SKM-1 treated with dmso at 0.1 percent for 144 hours (cell line): ENCODE measurements at regions not wholly inside any gene's neighbourhood (a gene's known extent, or its start where the extent isn't known, plus 50 kb on each side); places are given as distances from the start of the nearest gene placed in this dataset.

Source experiments
- DNase-seq: peaks from one replicate; lab custom pipeline; 2025; ENCODE audit not compliant: unreplicated experiment; lab: John Stamatoyannopoulos, UW

DNA sequence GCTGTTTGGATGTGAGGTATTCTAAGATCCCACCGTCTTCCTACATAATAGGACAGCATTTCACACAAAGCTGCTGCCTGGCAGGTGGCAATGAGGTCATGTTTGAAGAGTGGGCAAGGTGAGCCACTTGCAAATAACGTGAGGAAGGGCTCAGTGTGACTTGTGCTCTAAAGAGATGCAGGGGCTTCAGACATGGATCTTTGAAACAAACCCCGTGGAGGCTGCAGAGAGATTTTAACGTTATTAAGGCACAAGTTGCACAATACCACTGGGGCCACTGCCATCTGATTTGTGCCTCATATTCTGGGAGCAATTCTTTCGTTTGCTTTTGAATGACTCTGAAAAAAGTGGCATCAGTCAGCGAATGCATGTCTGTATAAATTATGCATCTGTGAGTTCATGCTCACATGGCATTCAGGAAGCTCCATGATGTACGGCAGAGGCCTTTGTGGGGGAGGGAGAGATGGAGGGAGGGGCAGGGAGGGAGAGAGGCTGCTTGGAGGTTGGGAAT, 362.0 kb downstream of the SOX11 start:
- DNase-seq, result no peak

DNA sequence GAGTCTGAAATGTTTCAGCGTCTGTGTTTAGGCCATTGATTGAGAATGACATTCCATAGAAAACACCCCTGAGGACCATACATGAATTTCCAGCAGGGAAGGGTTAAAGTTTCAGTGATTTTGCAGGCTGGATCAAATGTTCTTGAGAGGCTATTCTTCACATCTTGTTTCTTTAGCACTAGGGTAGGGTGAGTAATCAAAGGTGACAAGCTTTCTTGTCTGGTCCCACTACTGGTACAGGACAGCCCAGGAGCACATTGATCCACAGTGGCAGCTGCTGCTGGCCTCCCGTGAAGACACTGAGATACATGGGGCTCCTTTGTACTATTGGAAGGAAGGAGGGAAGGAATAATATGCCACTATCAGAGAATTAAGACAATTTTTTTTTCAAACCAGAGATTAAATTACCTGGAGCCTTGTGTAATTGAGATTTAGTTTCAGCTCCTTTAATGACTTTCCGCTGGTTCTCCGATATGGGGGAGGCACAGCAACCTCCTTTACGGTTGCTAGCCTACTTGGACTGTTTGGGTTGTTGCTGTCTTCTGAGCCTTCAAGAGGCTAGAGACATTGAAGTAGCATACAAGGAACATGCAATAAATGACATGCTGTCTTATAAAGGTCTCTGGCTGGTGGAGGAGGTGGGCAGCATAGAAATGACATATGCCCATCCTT, 368.9 kb downstream of the SOX11 start:
- DNase-seq, result no peak

DNA sequence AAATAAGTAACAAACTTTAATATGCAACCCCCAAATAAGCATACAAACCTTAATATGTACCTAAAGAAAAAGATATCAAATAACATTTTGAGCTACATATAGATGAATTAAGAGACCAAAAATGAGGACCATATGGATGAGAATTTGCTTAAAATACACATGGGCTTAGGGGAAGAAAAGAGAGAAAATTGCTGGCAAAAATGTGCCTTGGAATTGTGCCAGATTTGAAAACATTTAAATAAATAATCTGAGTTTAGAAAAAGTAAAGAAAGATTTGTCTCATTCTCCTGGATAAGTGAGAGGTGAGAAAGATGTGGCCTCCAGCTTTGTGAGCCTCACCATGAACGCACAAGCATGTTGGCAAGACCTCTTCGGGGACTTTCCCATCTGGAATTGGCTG, 372.6 kb downstream of the SOX11 start:
- no peak for DNase-seq

DNA sequence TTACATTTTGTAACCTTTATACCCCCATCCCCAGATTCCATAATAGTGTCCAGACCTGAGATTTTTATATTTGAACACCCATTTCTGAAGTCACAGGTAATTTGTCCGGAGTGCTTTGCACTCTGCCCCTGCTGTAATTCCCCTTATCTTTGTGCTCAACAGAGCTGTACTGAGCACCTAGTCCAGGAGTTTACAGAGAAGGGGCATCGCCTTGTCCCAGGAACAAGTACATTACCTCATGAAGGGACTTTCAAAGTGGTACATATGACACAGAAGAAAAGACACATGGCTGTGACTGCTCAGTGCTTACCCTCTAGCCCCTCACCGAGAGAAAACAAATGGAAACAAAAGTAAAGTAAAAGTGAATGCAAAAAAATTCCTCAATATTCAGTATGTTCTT, 373.5 kb downstream of the SOX11 start:
- no peak for DNase-seq

DNA sequence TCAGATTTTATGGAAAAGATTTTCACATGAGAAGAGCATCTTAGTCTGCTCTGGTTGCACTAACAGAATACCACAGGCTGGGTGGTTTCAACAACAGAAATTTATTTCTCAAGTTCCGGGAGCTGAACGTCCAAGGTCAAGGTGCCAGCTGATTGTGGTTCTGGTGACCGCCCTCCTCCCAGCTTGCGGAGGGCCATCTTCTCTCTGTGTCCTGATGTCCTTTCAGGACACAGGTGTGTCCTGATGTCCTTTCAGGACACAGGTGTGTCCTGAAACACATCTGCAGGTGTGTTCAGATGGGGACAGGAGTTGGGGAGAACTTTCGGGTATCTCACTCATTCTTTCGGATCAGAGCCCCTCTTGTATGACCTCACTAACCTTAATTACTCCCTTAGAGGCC, 374.9 kb downstream of the SOX11 start:
- DNase-seq, result no peak

DNA sequence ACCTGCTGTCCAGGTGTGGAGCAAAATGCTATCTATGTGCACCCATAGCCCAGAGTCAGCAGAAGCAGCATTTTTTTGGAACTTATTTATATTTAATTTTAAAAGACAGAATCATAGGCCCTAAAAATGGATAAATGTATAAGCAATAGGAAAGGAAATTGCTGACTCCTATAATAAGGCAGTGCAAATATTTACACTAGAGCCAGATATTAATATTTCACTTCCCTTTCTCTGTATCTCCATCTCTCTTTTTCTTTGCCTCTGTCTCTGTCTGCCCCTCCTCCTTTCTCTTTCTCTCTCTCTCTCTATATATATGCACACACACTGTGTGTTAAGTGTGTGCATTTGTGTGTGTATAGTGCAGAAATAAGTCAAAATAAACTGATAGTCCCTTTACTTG, 375.6 kb downstream of the SOX11 start:
- no peak for DNase-seq

DNA sequence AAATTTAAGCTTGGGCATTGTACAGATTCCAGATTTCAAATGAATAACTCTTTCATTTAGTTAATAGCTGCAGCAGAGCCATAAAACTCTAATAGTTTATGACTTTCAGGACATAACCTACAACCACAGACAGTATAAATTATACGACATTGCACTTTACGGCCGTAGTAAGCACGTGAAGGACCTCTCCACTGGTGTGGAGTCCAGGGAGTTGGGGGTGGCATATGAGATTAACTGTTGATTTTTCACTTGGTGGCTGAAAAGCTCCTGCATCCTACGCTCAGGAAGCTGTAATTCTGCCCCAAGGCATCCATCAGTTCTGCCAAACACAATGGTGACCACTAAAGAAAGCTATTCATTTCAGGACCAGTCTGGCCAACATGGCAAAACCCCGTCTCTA, 376.2 kb downstream of the SOX11 start:
- DNase-seq, result no peak

DNA sequence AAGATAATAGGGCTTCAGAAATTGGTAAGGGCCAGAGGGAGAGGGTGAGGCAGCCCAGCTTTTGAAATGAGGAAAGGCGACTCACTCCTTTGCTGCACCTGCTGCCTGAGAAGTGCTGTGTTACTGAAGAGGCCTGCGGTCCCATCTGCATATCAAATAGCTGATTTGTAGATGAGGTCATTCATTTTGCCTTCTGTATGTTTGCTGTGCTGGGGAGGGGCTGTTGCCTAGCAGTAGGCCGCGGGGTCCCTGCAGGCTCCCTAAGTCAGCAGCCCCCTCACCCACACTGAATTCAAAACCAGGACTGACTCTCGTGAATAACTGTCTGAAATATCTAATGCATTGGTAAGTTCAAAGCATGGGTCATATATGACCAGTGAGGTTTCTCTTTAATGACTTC, 377.2 kb downstream of the SOX11 start:
- no peak for DNase-seq

DNA sequence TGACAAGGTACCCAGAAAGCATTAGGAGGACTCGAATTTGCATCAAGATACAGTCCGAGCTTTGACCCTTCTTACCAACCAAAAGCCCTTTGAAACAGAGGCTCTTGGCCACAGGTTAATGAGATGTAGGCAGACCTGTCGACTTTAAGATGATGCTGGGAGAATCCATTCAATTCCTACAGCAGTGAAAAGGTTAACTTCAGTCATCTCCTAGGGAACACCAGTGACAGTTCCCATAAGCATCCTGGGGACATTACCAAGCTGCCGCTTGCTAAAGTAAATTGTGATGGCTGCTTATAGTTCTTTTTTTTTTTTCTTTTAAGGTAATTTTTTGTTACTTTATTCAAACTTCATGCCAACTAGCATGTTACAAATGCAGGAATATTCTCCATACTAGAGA, 379.3 kb downstream of the SOX11 start:
- DNase-seq, result no peak

DNA sequence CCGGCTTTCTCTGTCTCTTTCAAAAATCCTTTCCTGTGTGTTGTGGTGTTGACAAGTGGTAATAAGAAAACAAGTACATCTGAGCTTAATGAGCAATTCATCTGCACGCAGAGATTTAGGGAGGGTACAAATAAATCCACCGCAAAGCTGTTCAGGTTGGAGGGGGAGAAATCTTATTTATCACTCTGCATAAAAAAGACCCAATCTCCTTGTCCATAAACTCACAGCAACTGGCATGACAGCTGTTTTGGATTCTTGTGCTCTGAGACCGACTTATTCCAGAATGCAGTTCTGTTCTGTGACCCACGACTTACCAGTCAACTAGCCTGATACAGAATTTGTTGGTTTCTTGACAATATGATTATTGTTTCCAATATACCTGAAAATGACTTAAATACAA, 380.1 kb downstream of the SOX11 start:
- DNase-seq, result no peak

DNA sequence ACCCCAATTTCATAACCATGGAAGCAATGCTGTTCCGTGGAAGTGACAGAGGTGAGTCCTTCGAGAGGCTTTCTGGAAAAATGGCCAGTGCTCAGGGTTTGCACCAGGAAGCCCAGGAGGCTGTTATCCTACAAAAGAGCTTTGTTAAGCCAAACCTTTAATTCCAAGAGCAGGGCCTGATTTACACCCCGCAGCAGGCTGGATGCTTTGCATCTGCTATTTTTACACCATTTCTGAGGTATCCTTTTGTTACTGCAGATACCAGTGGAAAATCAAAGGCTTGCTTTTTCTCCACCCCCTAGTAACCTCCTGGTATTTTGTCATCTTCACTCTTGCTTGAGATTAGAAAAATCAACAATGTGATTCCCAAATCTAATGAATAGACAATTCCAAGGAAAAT, 380.6 kb downstream of the SOX11 start:
- DNase-seq, result no peak

DNA sequence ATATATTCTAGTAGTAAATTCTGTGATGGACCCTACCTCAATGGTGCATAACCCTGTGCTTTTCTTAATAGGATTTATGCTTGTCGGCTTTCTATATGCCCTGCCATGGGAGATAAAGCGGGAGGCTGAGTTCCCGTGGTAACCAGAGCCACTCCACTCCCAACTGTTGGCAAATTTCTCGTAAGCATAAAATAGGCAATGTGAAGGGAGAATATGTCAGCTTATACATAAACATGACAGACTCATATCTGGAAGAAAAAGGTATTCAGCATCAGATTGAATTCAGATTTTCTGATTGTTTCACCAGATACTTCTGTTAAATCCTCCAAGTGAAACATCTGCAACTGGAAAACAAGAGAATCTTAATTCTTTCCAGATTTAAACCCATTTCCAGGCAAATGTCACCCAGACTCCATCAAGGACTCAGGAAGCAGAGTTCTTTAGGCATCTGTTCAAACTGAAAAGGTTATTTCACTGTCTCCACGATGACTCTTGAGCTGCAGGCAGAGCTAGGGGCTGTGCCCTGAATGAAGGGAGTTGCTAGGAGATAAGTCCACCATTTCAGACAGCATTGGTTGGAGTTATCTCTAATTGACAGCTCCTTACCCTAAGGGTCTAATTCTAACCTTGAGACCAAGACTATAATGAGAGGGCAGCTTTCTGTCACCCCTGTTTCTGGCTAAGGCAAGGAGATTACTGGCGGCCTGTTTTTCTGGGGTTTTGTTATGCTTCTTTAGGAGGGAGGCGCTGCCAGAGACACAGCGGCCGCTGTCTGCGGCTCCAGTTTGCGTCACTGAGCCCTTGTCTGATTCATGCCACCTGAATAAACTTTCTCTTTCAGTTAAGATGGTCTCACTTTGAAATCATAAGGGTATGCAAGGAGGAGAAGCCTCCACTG, 381.3 kb downstream of the SOX11 start:
- DNase-seq, result no peak

DNA sequence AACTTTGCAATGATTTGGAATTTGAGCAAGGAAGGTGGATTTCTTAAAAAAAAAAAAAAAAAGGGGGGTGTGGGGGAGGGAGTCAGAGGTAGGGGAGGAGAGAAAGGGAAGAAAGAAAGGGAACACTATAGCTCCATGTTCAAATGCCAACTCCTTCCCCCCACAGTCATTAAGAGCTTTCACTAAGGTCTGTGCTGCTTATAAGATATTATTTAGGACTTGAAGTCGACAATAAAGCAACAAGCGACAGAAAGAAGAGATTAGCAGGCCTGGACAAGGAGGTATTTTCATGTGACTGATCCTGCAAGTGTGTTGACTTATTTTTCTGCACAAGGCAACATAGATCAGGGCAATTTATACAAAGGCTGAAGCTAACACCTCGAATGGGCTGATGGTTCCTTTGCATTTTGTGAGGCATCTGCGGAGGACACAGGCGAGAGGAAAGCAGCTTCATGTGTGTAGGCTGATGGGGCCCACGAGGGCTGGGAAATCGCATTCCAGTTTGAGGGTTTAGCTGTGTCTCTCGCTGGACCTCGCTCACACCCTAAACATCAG, 382.0 kb downstream of the SOX11 start:
- DNase-seq, result no peak

DNA sequence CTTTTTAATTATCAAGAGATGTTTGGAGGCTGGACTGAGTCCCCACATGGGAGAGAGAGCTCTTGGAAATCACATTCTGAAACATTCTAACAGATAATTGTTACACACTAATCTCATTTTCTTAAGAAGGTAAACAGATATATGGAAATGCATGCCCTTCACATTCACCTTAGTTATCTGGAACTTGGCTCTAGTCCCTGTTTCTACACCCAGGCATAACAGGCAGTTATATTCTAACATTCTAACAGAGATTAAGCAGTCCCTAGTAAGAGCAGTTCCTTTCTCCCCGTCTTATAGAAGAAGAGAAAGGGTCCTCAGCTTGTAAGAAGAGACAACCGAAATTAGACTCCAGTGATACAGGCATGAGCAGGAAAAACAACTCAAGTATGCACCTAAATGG, 385.4 kb downstream of the SOX11 start:
- no peak for DNase-seq

DNA sequence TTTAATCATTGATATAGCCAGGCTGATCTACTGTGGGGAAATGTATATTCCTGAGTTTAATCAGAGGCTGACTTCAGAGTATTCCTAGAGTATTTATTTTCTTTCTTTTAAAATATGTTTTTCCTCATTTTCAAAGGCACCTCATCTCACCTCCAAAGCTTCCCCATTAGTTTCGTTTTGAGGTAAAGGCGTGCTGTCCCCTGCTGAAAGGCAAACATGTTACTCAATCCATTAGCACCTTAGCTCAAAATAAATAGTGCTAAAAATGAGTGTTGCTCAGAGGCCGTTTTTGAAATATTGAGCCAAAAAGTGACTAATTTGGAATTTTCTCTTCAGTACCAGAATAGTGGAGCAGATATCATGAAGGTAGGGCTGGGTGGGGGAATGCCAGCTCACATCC, 386.2 kb downstream of the SOX11 start:
- no peak for DNase-seq

DNA sequence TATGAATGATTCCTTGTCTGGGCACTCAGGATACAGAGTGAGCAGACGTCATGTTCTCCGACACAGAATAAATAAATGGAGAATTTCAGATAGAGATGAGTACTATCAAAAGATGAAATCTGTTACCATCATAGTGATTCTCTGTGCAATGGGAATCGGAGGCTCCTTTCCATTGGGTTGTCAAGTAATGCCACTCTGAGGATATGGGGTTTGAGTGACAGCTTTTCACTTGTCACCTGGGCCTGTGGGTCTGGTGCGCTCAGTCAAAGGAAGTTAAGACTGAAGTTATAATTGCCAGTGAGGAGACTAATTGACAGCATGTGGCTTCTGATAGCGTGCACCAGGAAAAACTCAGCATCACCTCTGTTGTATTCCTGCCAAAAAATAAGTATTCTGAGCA, 387.2 kb downstream of the SOX11 start:
- no peak for DNase-seq

DNA sequence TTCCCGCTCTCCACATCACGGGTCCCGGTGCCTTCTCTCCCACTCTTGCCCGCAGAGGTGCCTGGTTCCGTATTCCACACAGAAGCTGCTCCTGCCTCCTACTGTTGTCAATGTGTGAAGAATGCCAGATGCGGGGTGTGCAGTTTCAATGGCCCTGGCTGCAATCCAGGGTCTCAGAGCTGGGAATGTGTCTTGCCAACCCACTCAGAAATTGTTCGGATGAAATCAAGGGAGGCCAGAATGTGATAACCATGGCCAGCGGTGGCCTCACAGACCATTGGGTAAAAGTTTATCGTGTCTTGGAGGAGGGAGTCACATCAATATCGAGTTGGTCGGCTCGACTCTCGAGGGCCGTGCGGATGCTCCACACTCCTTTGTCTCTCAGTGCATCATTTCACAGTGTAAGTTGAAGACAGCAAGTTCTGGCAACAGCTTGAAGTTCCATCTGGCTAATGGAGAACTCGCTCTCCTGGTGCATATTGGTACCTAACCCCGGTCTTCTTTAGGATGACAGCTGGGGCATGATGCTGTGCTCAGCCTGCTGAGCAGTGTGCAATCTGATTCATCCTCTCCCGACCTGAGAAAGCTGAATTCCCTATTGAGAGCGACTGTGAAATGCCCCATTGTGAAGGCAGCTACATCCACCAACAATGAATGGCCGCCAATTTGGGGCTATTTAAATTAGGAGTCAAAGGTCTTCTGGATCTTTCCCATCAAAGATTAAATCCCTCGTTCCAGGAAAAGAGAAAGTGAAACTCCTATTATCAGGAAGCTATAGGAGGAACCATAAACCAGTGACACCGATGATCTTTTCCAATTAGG, 389.0 kb downstream of the SOX11 start:
- no peak for DNase-seq

DNA sequence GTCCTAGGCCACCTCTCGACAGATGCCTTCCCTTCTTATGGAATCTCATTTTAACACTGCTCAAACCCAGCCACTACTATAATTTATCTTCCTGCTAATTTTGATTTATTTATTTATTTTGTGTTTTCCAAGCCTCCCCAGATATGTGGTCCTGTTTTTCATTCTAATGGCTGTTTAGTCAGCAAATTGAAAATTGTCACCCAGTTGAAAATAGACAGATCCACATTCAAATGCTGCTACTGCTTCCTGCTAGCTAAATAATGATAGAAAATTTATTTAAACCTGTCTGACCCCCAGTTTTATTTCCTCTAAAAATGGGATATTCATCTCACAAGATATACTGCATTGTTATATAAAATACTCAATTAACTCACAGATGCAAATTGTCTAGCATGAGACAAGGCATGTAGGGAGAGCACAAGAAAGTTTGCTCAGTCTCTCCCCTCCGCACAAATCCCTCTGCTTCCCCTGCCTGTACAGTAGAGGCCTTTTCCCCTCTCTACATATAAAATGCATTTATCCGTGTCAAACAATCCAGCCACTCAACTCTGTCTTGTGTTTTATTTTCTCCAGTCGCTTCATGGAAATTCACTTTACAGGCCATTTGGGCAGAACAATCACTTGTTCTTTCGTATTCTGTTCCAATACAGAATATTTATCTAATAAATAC, 389.9 kb downstream of the SOX11 start:
- no peak for DNase-seq

DNA sequence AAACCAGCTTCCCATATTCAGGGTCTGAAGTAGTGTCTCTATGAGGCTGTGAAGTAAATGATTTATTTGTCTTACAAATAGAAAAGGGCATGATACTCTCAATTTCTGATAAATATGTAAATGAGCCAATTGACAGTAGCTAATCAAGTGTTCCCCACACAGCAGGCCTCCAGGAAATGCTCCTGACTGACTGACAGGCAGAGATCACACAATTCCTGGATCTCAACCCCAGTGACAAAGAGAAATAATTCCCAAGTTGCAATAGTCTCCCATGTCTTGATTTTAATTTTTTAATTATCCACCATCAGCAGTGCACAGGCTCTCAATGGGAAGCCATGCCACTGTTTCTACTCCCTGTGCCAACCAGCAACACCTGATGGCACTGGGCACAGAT, 390.4 kb downstream of the SOX11 start:
- DNase-seq, result no peak

DNA sequence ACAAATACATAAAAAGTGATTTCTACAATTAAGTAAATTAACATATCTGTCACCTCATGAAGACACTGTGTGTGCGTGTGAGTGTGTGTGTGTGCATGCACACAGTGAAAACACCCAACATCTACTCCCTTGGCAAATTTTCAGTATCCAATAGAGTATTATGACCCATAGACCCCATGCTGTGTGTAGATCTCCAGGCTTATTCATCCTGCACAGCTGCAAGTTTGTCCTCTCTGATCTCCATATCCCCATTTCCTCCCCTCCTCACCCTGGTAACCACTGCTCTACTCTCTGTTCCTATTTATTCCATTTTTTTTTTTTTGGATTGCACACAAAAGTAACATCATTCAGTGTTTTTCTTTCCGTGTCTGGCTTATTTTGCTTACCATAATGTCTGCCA, 391.0 kb downstream of the SOX11 start:
- DNase-seq, result no peak

DNA sequence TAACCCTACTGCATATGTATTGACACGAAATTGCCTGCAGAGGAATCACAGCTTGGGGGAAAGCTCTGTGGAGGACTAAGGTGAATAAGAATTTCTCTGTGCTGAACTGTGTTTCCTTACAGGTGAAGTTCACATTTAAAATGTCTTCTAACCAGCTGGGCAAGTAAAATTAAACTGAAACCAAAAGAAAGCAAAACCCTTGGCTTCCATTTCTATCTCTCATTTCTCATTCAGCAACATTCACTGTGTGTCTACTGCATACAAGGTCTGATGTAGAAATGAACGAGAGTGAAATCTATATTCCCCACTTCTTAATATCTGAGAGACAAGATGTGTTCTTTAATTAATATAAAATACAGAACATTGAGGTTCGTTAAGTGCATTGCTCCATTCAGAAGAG, 397.3 kb downstream of the SOX11 start:
- no peak for DNase-seq
